Brain microvascular endothelial cell (primary cell): ENCODE measurements at regions not wholly inside any gene's neighbourhood (a gene's known extent, or its start where the extent isn't known, plus 50 kb on each side); places are given as distances from the start of the nearest gene placed in this dataset.
A peak's percentile ranks its signal among the peaks of the same experiment; 100 is the strongest.

Experiments used
- DNase-seq: peaks from one replicate; pipeline ENCODE4 v3.0.0-alpha.2; 2020
- H3K27ac ChIP-seq: fragments of 250-450 bp; sonication (Bioruptor Pico); 2 replicates; pipeline ENCODE4 v1.5.1; 2020; ENCODE audit warnings: mild to moderate bottlenecking, moderate library complexity
- H3K27me3 ChIP-seq: fragments of 250-450 bp; sonication (Bioruptor Pico); replicated peaks from 2 replicates; pipeline ENCODE4 v1.5.1; 2020; ENCODE audit warnings: mild to moderate bottlenecking
- H3K36me3 ChIP-seq: fragments of 250-450 bp; sonication (Bioruptor Pico); replicated peaks from 2 replicates; pipeline ENCODE4 v1.5.1; 2020; ENCODE audit warnings: mild to moderate bottlenecking
- H3K4me3 ChIP-seq: 2 replicates; pipeline ENCODE4 v1.5.1; 2011; ENCODE audit warnings: low read depth, mild to moderate bottlenecking, control low read depth, low read length, moderate library complexity
- CTCF ChIP-seq: IDR thresholded peaks from 2 replicates; pipeline ENCODE4 v1.5.1; 2011; ENCODE audit warnings: low read depth, mild to moderate bottlenecking, moderate library complexity, low read length, control low read depth, inconsistent platforms; ENCODE audit errors: missing control alignments
- in situ Hi-C: cut with HindIII; loops from 2 replicates; pipeline ENCODE4 v1.10.0; 2017; ENCODE audit warnings: low sequenced_read_pairs, low pct_ligation_motif_present

- peak; percentile 40 for DNase-seq
- Histone ChIP-seq H3K36me3 (no peaks in the 10 kb centered on the region), H3K27ac (peak overlapping the region; percentile 82), H3K4me3 (no peak overlapping the region), H3K27me3 (no peaks in the 10 kb centered on the region)
- in situ Hi-C loops: no loop called here
- no peak for TF ChIP-seq CTCF
These were observed 96.1 kb upstream of the MKLN1 start for GRCh38 chr7:131231381-131232220.

DNA sequence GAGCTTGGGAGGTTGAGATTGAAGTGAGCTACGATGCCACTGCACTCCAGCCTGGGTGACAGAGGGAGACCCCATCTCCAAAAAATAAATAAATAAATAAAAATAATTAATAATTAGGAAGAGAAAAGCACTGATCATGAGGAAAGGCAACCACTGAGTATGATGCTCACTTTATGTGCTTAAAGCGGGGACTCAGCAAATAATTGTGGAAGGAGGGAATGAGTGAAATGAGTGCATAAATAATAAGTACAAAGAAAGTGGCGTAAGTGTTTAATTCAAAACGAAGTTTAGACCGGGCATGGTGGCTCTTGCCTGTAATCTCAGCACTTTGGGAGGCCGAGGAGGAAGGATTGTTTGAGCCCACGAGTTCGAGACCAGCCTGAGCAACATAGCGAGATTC is 94.9 kb upstream of the MKLN1 start:
- no peak overlapping the region for H3K27ac ChIP-seq
- in situ Hi-C loops: no loop called here
- no peaks in the 10 kb centered on the region for H3K27me3 ChIP-seq
- no peaks in the 10 kb centered on the region for H3K36me3 ChIP-seq
- H3K4me3 ChIP-seq: no peak overlapping the region
- TF ChIP-seq CTCF: no peak
- DNase-seq: no peak

- Histone ChIP-seq H3K27ac (no peak overlapping the region), H3K36me3 (no peaks in the 10 kb centered on the region), H3K27me3 (no peaks in the 10 kb centered on the region), H3K4me3 (no peak overlapping the region)
- in situ Hi-C loops: no loop called here
- TF ChIP-seq CTCF: no peak
- DNase-seq: no peak
These were observed 94.5 kb upstream of the MKLN1 start for GRCh38 chr7:131233193-131233592.

DNA sequence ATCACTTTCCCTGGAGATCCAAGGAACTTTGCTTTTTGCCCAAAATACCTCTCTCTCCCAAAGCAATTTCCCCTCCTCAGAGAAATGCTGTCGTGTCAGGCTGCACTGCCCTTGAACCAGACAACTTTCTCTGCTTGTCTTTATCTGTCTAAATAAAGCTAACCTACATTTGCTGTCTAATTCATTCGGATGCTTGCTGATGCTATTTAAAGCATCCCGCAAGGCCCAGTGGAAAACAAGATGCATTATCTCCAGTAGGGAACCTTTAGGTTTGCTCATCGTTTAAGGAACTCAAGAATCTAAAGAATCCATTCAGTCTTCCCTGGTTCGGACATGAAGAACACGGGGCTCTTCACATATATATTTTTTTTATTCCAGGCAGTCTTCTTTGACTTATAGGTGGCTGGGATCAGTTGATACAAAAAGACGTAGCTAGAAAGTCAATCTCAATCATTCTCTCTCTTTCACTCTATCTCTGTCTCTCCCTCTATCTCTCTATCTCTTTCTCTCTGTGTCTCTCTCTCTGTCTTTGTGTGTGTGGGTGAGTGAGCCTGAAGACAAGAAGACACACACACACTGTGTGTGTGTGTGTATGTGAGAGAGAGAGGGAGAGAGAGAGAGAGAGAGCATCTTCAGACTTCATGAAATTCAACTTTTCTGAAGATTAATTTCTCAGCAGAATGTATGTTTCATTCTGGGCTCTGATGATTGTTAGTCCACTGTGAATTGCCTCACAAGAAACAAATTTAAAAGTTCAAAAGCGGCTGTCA is 92.8 kb upstream of the MKLN1 start:
- TF ChIP-seq CTCF: no peak
- Histone ChIP-seq H3K27ac (peak overlapping the region; percentile 96), H3K36me3 (no peaks in the 10 kb centered on the region), H3K4me3 (no peak overlapping the region), H3K27me3 (no peaks in the 10 kb centered on the region)
- in situ Hi-C loops: no loop called here
- DNase-seq: peak; percentile 34

GRCh38 chr7:131235489-131236317 is 92.0 kb upstream of the MKLN1 start:
- no peak for TF ChIP-seq CTCF
- no peaks in the 10 kb centered on the region for H3K36me3 ChIP-seq
- in situ Hi-C loops: no loop called here
- no peaks in the 10 kb centered on the region for H3K27me3 ChIP-seq
- DNase-seq: peak; percentile 100
- peak overlapping the region; percentile 96 for H3K27ac ChIP-seq
- H3K4me3 ChIP-seq: no peak overlapping the region
